ENCODE measurements at regions not wholly inside any gene's neighbourhood (a gene's known extent, or its start where the extent isn't known, plus 50 kb on each side); places are given as distances from the start of the nearest gene placed in this dataset.

DNA sequence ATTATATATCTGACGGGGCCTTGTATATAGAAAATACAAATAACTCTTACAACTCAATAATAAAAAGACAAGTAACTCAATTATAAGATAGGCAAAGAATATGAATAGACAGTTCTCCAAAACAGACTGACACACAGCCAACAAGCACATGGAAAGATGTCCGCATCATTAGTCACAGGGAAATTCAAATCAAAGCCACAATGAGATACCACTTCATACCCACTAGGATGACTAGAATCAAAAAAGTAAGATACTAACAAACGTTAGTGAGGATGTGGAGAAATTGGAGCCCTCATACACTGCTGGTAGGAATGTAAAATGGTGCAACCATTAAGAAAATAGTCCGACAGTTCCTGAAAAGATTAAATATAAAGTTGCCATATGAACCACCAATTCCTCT lies 115.7 kb downstream of the RCHY1 start:
- CTCF ChIA-PET (ENCODE audit: low intra/inter-chr PET ratio, low total read pairs) = no interaction called here
- no peak overlapping the region for H3K4me2 ChIP-seq (ENCODE audit: low read depth, low read length)
- FAIRE-seq (no peak), ATAC-seq (no peak), DNase-seq (ENCODE audit: low spot score) (no peak)
- H3K27me3 ChIP-seq (ENCODE audit: control insufficient read depth in 1 of 2, insufficient read depth in 2 of 2, low read length in 2 of 2) = no peaks in the 10 kb centered on the region
- no peak overlapping the region for H3K4me3 ChIP-seq (replicated peaks in 1 of 3; ENCODE audit: insufficient read depth in 1 of 3, low read depth in 2 of 3, low read length in 3 of 3)
- H3K4me1 ChIP-seq (ENCODE audit: insufficient read depth, low read length) = no peaks in the 10 kb centered on the region
- no TSS peak for BruUV-seq (replicated peaks)
- H3K79me2 ChIP-seq (ENCODE audit: insufficient read depth, low read length) = no peaks in the 10 kb centered on the region
- H3K9me3 ChIP-seq (ENCODE audit: low read length) = no peaks in the 10 kb centered on the region
- intact Hi-C loops (cut with micrococcal nuclease; ENCODE audit: unreplicated experiment) (no loop called here), in situ Hi-C loops (cut with HindIII; ENCODE audit: extremely low pct_ligation_motif_present, low pct_unique_long_range_greater_than_20kb) (no loop called here)
- H2AFZ ChIP-seq (ENCODE audit: low read length) = no peak overlapping the region
- H3K36me3 ChIP-seq (replicated peaks in 1 of 2; ENCODE audit: control insufficient read depth in 1 of 2, insufficient read depth in 2 of 2, low read length in 2 of 2) = no peaks in the 10 kb centered on the region
- 36% methylated on average over 4 of the region's 4 CpGs for WGBS (ENCODE audit: low lambda C conversion rate)
- TF ChIP-seq TBX2 (CRISPR knock-in tag; IDR thresholded peaks at IDR 0.05; ENCODE audit: borderline replicate concordance) (no peak), THYN1 (CRISPR knock-in tag; IDR thresholded peaks at IDR 0.05; ENCODE audit: borderline replicate concordance, low read depth) (no peak), KDM3A (CRISPR knock-in tag; IDR thresholded peaks at IDR 0.05; ENCODE audit: low read depth) (no peak), ZNF441 (CRISPR knock-in tag; IDR thresholded peaks at IDR 0.05; ENCODE audit: borderline replicate concordance) (no peak), SRSF9 (IDR thresholded peaks at IDR 0.05; ENCODE audit: borderline replicate concordance, insufficient read depth, low read depth, low read length, poor library complexity, severe bottlenecking) (no peak), HOXA5 (CRISPR knock-in tag; IDR thresholded peaks at IDR 0.05) (no peak), PHF20 (CRISPR knock-in tag; IDR thresholded peaks at IDR 0.05) (no peak), ZNF468 (CRISPR knock-in tag; IDR thresholded peaks at IDR 0.05) (no peak), EZH2 (conservative IDR thresholded peaks at IDR 0.05; ENCODE audit: low read depth, low read length) (no peak), LCORL (IDR thresholded peaks at IDR 0.05) (no peak), LCORL (CRISPR knock-in tag; IDR thresholded peaks at IDR 0.05) (no peak), CBFB (CRISPR knock-in tag; IDR thresholded peaks at IDR 0.05) (no peak), PHF5A (CRISPR knock-in tag; IDR thresholded peaks at IDR 0.05; ENCODE audit: low read depth, unreplicated experiment) (no peak)
- TF ChIP-seq, protein P1, sequence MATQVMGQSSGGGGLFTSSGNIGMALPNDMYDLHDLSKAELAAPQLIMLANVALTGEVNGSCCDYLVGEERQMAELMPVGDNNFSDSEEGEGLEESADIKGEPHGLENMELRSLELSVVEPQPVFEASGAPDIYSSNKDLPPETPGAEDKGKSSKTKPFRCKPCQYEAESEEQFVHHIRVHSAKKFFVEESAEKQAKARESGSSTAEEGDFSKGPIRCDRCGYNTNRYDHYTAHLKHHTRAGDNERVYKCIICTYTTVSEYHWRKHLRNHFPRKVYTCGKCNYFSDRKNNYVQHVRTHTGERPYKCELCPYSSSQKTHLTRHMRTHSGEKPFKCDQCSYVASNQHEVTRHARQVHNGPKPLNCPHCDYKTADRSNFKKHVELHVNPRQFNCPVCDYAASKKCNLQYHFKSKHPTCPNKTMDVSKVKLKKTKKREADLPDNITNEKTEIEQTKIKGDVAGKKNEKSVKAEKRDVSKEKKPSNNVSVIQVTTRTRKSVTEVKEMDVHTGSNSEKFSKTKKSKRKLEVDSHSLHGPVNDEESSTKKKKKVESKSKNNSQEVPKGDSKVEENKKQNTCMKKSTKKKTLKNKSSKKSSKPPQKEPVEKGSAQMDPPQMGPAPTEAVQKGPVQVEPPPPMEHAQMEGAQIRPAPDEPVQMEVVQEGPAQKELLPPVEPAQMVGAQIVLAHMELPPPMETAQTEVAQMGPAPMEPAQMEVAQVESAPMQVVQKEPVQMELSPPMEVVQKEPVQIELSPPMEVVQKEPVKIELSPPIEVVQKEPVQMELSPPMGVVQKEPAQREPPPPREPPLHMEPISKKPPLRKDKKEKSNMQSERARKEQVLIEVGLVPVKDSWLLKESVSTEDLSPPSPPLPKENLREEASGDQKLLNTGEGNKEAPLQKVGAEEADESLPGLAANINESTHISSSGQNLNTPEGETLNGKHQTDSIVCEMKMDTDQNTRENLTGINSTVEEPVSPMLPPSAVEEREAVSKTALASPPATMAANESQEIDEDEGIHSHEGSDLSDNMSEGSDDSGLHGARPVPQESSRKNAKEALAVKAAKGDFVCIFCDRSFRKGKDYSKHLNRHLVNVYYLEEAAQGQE (IDR thresholded peaks at IDR 0.05; ENCODE audit: borderline replicate concordance in 1 of 2, low read depth in 1 of 2, low read length in 2 of 2) = no peak
- TF ChIP-seq, protein P2, sequence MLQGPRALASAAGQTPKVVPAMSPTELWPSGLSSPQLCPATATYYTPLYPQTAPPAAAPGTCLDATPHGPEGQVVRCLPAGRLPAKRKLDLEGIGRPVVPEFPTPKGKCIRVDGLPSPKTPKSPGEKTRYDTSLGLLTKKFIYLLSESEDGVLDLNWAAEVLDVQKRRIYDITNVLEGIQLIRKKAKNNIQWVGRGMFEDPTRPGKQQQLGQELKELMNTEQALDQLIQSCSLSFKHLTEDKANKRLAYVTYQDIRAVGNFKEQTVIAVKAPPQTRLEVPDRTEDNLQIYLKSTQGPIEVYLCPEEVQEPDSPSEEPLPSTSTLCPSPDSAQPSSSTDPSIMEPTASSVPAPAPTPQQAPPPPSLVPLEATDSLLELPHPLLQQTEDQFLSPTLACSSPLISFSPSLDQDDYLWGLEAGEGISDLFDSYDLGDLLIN (CRISPR knock-in tag; IDR thresholded peaks at IDR 0.05; ENCODE audit: borderline replicate concordance) = no peak
- H3K27ac ChIP-seq (ENCODE audit: extremely low read length, insufficient read depth, low read length) = no peak overlapping the region
- POLR2A ChIA-PET = no interaction called here
- no peaks in the 10 kb centered on the region for H4K20me1 ChIP-seq (ENCODE audit: insufficient read depth, low read length)
- no peak overlapping the region for H3K9ac ChIP-seq (ENCODE audit: insufficient read depth, low read depth, low read length)
